Hematopoietic multipotent progenitor cell treated with erythropoietin and hydrocortisone succinate and interleukin-3 and kit ligand, for 6 days (in vitro differentiated cells): ENCODE measurements at regions not wholly inside any gene's neighbourhood (a gene's known extent, or its start where the extent isn't known, plus 50 kb on each side); places are given as distances from the start of the nearest gene placed in this dataset.
A peak's percentile ranks its signal among the peaks of the same experiment; 100 is the strongest.

Experiments
- DNase-seq: peaks from one replicate; pipeline ENCODE4 v3.0.0-alpha.2; 2015

DNA sequence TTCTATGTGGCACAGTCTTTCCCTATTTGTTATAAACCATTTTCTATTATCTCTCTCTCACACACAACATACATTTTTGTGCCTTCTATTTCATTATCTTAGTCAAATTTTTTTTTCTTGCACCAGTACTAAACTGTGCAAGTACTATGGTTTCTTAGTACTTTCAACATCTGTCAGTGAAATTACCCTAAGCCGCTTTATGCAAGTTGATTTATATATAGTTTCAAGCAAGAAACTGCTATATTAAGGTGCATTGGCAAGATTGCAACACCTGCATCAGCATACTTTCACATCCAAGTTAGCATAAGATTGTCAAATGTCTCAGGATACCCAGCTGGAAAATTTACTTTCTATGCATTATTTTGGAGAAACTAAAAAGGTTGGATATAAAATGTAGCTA, 180.2 kb upstream of the FSTL5 start:
- DNase-seq = no peak

- DNase-seq = no peak
These were observed 177.7 kb upstream of the FSTL5 start for GRCh38 chr4:162341533-162341932.

DNA sequence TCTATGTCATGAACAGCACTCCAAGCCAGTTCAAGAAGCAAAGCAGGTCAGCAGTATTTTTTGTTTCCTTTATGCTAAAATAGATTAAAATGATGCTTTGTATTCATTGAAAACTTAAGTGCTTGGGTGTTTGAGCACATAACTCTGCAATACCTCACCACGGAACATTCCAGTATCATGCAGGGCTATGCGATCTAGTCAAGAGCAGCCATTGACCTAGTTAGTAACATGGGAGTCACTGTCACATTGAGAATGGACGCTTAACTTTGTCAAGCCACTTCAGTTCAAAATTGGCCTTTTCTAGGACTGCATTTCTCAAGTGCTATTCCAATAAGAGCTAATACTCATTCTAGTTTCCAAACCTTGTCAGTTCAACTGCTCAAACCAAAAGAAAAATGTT, 160.1 kb upstream of the FSTL5 start:
- DNase-seq = no peak

DNA sequence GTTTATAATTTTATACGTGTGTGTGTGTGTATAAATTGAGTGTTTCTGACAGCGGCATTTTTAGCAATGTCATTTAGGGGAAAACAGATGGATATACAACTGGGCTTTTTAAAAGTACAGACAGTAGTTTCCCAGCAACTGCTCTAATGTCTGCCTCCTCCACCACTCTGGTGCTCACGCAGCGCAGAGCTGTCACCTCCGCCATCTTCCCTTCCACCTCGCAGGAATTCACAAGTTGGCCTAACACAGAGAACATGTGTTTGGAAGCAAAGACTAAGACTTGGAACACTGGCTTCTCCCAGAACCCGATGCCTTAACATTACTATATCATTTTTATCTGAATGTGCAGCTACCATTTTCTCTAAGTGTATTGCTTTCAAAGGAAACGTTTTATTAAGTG, 158.3 kb upstream of the FSTL5 start:
- DNase-seq = no peak

DNA sequence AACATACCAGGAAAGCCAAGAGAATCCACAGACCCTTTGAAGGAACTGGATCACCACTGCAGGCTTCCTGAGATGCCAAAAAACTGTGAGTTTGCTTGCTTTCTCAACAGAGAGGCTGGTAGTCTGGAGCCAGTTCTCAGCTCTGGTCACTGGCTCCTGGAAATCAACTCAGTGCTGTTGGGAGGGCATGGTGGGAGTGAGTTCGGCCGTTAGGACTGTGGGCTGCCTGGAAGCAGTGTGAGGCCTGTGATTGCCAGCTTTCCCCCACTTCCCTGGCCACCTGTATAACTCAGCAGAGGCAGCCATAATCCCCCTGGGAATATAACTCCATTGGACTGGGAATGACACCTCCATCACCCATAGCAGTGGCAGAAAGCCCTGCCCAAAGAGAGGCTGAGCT, 122.0 kb upstream of the FSTL5 start:
- DNase-seq = no peak

DNA sequence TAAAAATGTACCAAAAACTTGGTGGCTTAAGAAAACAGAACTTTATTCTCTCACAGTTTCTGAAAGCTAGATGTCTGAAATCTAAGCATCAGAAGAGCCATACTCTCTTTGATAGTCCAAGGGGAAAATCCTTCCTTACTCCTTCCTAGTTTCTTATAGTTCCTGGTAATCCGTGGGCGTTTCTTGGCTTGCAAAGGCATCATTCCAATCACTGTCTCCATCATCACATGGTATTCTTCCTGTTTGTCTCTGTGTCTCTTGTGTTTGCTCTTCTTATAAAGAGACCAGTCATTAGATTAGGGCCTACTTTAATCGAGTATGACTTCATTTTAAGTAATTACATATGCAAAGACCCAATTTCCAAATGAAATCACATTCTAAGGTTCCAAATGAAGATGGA, 118.9 kb upstream of the FSTL5 start:
- no peak for DNase-seq

- peak; percentile 10 for DNase-seq
These were observed 110.6 kb upstream of the FSTL5 start for GRCh38 chr4:162274354-162274753.

GRCh38 chr4:162272215-162272614, 108.4 kb upstream of the FSTL5 start:
- DNase-seq = no peak

- DNase-seq = no peak
These were observed 105.1 kb upstream of the FSTL5 start for GRCh38 chr4:162268911-162269310.

GRCh38 chr4:162265802-162266201, 102.0 kb upstream of the FSTL5 start:
- DNase-seq = no peak

GRCh38 chr4:162245051-162245450, 81.3 kb upstream of the FSTL5 start:
- DNase-seq = no peak

DNA sequence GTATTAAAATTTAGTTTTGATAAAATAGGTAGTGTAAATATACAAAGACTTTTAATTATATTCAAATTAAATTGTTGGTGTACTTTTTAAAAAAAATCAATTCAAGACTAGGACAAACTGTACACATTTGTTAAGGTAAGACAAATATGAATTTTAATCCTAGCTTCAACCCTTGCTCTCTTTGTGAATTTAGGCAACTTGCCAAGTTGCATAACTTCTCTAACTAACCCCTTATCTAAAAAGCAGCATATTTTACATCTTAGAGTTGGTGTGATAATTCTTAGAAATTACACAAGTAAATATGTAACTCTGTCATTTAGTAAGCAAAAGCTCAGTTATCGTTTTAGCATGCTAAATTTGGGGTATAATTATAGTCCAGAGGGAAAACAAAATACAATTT, 78.1 kb upstream of the FSTL5 start:
- peak; percentile 61 for DNase-seq

DNA sequence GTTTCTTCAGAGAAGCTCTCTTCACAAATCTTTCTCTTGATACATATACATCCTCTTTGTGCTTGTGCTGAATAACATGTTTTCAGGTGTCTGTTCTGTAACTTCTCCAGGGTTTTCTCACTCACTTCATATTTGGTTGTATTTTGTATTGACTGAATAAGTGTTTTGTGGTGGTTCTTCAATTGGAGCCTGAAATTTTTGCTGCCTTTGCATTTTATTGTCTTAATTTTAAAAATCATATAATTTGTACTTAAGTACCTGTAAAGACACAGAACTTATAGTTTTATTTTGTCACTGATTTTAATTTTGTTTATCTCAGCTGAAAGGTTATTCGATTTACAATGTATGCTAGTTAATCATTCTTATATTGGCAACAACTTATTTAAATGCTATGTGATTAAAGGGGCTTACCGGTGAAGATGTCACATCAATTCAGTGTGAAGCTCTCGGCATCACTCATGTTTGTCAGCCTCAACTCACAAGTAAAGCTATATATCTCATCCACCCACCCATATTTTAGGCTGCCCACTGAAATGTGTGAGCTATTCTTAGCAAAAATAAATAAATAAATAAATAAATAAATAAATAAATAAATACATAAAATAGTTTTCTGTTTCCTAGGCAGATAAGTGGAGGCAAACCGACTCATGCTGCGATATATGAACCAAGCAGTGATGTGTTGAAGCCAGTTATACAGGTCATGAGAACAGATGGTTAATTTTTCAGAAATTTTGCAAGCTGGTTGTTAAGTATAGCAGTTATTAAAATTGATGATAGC, 76.4 kb upstream of the FSTL5 start:
- no peak for DNase-seq

GRCh38 chr4:162237676-162238075, 73.9 kb upstream of the FSTL5 start:
- no peak for DNase-seq

DNA sequence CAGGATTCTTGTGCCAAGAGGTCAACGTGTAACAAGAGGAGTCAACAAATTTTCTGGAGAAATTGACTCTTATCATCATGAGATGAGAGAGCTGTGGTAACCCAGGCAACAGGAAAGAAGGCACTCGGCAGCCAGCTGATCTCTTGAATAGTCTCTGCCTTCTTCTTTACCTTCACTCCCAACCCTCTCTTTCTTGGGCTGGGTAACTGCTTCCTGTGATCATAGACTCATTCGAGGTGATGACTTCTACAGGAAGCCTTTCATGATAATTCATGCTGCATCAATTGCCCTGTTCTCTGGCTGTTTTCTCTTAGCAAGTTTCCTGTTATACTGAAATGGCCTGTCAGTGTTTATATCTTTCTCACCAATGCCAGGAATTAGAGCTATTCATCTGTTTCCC, 70.8 kb upstream of the FSTL5 start:
- no peak for DNase-seq

DNA sequence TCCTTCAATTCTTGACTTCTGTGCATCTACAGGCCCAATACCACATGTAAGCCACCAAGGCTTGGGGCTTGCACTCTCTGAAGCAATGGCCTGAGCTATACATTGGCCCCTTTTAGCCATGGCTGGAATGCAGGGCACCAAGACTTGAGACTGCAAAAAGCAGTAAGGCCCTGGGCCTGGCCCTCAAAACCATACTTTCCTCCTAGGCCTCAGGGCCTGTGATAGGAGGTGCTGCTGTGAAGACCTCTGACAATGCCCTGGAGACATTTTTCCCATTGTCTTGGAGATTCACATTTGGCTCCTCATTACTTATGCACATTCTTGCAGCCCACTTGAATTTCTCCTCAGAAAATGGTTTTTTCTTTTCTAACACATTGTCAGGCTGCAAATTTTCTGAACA, 68.5 kb upstream of the FSTL5 start:
- no peak for DNase-seq

DNA sequence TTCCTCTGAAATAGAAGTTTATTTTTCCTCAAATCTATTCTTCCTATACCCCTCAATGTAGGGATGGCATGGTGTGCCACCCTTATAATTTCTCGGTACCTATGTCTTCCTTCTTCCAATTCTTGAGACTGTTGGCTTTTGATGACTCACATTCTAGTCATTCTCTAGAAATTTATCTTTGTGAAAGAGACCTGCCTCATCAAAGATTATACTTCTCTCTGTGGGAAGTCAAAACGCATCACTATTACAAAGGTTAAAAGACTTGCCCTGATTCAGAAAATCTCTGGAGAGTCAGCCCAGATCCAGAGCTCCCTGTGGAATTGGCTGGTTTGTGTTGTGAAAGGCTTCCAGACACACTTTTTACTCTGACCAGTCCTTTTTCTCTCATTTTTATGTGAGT, 65.9 kb upstream of the FSTL5 start:
- no peak for DNase-seq

DNA sequence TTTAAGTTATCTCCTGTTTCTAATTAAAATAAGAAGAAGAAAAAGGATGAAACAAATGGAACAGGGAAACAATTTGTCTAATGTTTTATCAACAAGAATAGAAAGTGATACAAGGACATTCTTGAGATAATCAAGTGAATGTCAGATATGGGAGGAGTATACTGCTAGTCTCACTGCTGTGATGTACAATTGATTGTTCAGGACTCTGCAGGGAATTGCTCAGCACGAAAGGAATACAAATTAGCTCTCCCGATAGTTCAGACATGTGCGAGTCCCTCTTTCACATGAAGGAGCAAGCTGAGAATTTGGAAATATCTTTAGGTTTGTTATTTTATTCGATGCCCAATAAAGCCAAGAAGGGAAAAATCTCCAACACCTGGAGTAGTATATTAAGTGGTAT, 57.3 kb upstream of the FSTL5 start:
- no peak for DNase-seq
